H1 (cell line): ENCODE measurements at regions not wholly inside any gene's neighbourhood (a gene's known extent, or its start where the extent isn't known, plus 50 kb on each side); places are given as distances from the start of the nearest gene placed in this dataset.

Experiments used
- CTCF ChIA-PET: fragments of 300-600 bp; sonication (Branson Sonifier 250); formaldehyde crosslinking; loops from one replicate; lab custom pipeline; 2021; ENCODE audit not compliant: partially characterized antibody; lab: Charles Lee
- POLR2A ChIA-PET: fragments of 300-600 bp; sonication (Branson Sonifier 250); formaldehyde crosslinking; loops from one replicate; lab custom pipeline; 2021; ENCODE audit warnings: inconsistent platforms; ENCODE audit not compliant: partially characterized antibody; lab: Charles Lee
- DNase-seq, 2 experiments: peaks; one replicate each; pipeline versions ENCODE4 v3.0.0 to v3.0.0-alpha.2; 2010 to 2022; ENCODE audit warnings: low spot score in 2 of 2, low read depth in 1 of 2, mixed read lengths in 1 of 2
- FAIRE-seq: peaks from 2 replicates; lab custom pipeline; 2011; peaks lifted over from hg19 to GRCh38; lab: Jason Lieb, UNC
- H2AFZ ChIP-seq: 2 replicates; pipeline ENCODE4 v1.8.1; 2012; ENCODE audit warnings: low read length, inconsistent platforms
- H2AK5ac ChIP-seq: 2 replicates; pipeline ENCODE4 v1.6.1; 2013; ENCODE audit warnings: low read depth, low read length
- H2BK120ac ChIP-seq: replicated peaks from 2 replicates; pipeline ENCODE3; 2013; ENCODE audit warnings: low read depth, low read length, inconsistent platforms
- H2BK12ac ChIP-seq: 2 replicates; pipeline ENCODE4 v1.6.1; 2013; ENCODE audit warnings: low read depth, low read length
- H2BK15ac ChIP-seq: 2 replicates; pipeline ENCODE4 v1.6.1; 2013; ENCODE audit warnings: low read length
- H2BK20ac ChIP-seq: 2 replicates; pipeline ENCODE4 v1.6.1; 2013; ENCODE audit warnings: low read length
- H2BK5ac ChIP-seq: 2 replicates; pipeline ENCODE4 v1.6.1; 2013; ENCODE audit warnings: low read depth, low read length
- H3K14ac ChIP-seq: 2 replicates; pipeline ENCODE4 v1.6.1; 2013; ENCODE audit warnings: inconsistent platforms; ENCODE audit not compliant: insufficient read length
- H3K18ac ChIP-seq: 2 replicates; pipeline ENCODE4 v1.6.1; 2013; ENCODE audit warnings: low read length; ENCODE audit errors: extremely low read depth
- H3K23ac ChIP-seq: 2 replicates; pipeline ENCODE4 v1.6.1; 2013; ENCODE audit warnings: inconsistent platforms; ENCODE audit not compliant: insufficient read length
- H3K23me2 ChIP-seq: 2 replicates; pipeline ENCODE4 v1.6.1; 2013; ENCODE audit warnings: low read depth, low read length
- H3K27ac ChIP-seq: 2 replicates; pipeline ENCODE4 v1.6.1; 2011; ENCODE audit warnings: low read depth, low read length, inconsistent platforms
- H3K27me3 ChIP-seq, 4 experiments: replicated peaks in 1 of 4; 1 replicate in 1 of 4; 2 replicates in 3 of 4; pipeline versions ENCODE4 v1.6.1 to v1.8.1; 2011 to 2013; ENCODE audit warnings: low read length in 3 of 4, mild to moderate bottlenecking in 3 of 4, inconsistent platforms in 2 of 4, mixed read lengths in 2 of 4, moderate library complexity in 1 of 4; ENCODE audit not compliant: control insufficient read depth in 3 of 4, insufficient read depth in 3 of 4; ENCODE audit errors: extremely low read depth in 1 of 4
- H3K36me3 ChIP-seq, 4 experiments: 2 replicates each; pipeline versions ENCODE4 v1.6.1 to v1.8.1; 2011 to 2013; ENCODE audit warnings: mild to moderate bottlenecking in 4 of 4, low read length in 3 of 4, moderate library complexity in 2 of 4, control low read depth in 1 of 4, inconsistent platforms in 1 of 4; ENCODE audit not compliant: insufficient read depth in 4 of 4, control insufficient read depth in 2 of 4
- H3K4ac ChIP-seq: replicated peaks from 2 replicates; pipeline ENCODE3; 2013; ENCODE audit warnings: low read length, low read depth, mixed read lengths, inconsistent platforms; ENCODE audit not compliant: insufficient read length
- H3K4me1 ChIP-seq, 4 experiments: replicated peaks in 1 of 4; 1 replicate in 1 of 4; 2 replicates in 3 of 4; pipeline versions ENCODE4 v1.6.1 to v1.8.1; 2011 to 2013; ENCODE audit warnings: low read length in 3 of 4, inconsistent platforms in 2 of 4, mixed read lengths in 1 of 4; ENCODE audit not compliant: insufficient read depth in 4 of 4, control insufficient read depth in 3 of 4
- H3K4me2 ChIP-seq, 2 experiments: 2 replicates each; pipeline versions ENCODE4 v1.6.1 to v1.8.1; 2011 to 2013; ENCODE audit warnings: low read depth in 2 of 2, low read length in 2 of 2, control low read depth in 1 of 2, inconsistent platforms in 1 of 2, mild to moderate bottlenecking in 1 of 2; ENCODE audit not compliant: insufficient read depth in 1 of 2
- H3K4me3 ChIP-seq, 4 experiments: fragments of 200-600, 300-600 bp in 1 of 4; sonication (generic), shearing (Covaris generic), sonication (Bioruptor Twin) in 1 of 4; 2 replicates each; pipeline versions ENCODE4 v1.5.1 to v1.8.1; 2011 to 2016; ENCODE audit warnings: low read length in 4 of 4, low read depth in 3 of 4, control low read depth in 2 of 4, inconsistent platforms in 2 of 4, mild to moderate bottlenecking in 2 of 4, mixed read lengths in 1 of 4, moderate library complexity in 1 of 4; ENCODE audit not compliant: insufficient read depth in 2 of 4; ENCODE audit errors: extremely low read depth in 1 of 4
- H3K56ac ChIP-seq: replicated peaks from 2 replicates; pipeline ENCODE3; 2013; ENCODE audit warnings: low read depth, mild to moderate bottlenecking, mixed read lengths, low read length, inconsistent platforms; ENCODE audit not compliant: insufficient read length
- H3K79me1 ChIP-seq: 2 replicates; pipeline ENCODE4 v1.6.1; 2013; ENCODE audit warnings: low read depth, low read length, control low read depth
- H3K79me2 ChIP-seq, 2 experiments: 2 replicates each; pipeline versions ENCODE4 v1.6.1 to v1.8.1; 2012 to 2013; ENCODE audit warnings: low read length in 2 of 2, mild to moderate bottlenecking in 2 of 2, inconsistent platforms in 1 of 2; ENCODE audit not compliant: insufficient read depth in 2 of 2, control insufficient read depth in 1 of 2
- H3K9ac ChIP-seq, 4 experiments: replicated peaks in 1 of 4; 1 replicate in 1 of 4; 2 replicates in 3 of 4; pipeline versions ENCODE4 v1.6.1 to v1.8.1; 2011 to 2013; ENCODE audit warnings: low read depth in 3 of 4, low read length in 3 of 4, control low read depth in 2 of 4, mild to moderate bottlenecking in 2 of 4, moderate library complexity in 2 of 4, inconsistent platforms in 1 of 4; ENCODE audit errors: extremely low read depth in 1 of 4
- H3K9me3 ChIP-seq, 2 experiments: 2 replicates each; pipeline versions ENCODE4 v1.6.1 to v1.8.1; 2012 to 2013; ENCODE audit warnings: mild to moderate bottlenecking in 2 of 2, moderate library complexity in 2 of 2, control low read depth in 1 of 2, inconsistent platforms in 1 of 2, low read depth in 1 of 2, low read length in 1 of 2, mixed read lengths in 1 of 2; ENCODE audit not compliant: insufficient read depth in 2 of 2
- H4K20me1 ChIP-seq, 2 experiments: replicated peaks in 1 of 2; 2 replicates each; pipeline versions ENCODE3 to v1.8.1; 2011 to 2013; ENCODE audit warnings: inconsistent platforms in 2 of 2, low read length in 2 of 2, mild to moderate bottlenecking in 1 of 2; ENCODE audit not compliant: insufficient read depth in 2 of 2, control insufficient read depth in 1 of 2
- H4K5ac ChIP-seq: 2 replicates; pipeline ENCODE4 v1.6.1; 2013; ENCODE audit warnings: low read length, low read depth, mixed read lengths, inconsistent platforms; ENCODE audit not compliant: insufficient read length
- H4K8ac ChIP-seq: 2 replicates; pipeline ENCODE4 v1.8.0; 2013; ENCODE audit warnings: mild to moderate bottlenecking, moderate library complexity, low read length, inconsistent platforms; ENCODE audit not compliant: insufficient read depth; ENCODE audit errors: extremely low read depth
- H4K91ac ChIP-seq: replicated peaks from 2 replicates; pipeline ENCODE3; 2013; ENCODE audit warnings: low read length, mixed read lengths, inconsistent platforms; ENCODE audit not compliant: insufficient read length
- BCL11A ChIP-seq, 2 experiments: IDR thresholded peaks; one replicate each; pipeline ENCODE4 v1.6.1; 2011; ENCODE audit warnings: low read depth in 2 of 2, low read length in 2 of 2, mild to moderate bottlenecking in 2 of 2
- CBX8 ChIP-seq: fragments of 300-800, 300-1000 bp; sonication (generic); IDR thresholded peaks from 2 replicates; pipeline ENCODE4 v1.7.1; 2016; ENCODE audit warnings: low read depth, low read length, borderline replicate concordance
- CHD1 ChIP-seq: IDR thresholded peaks from 2 replicates; pipeline ENCODE4 v1.6.1; 2012; ENCODE audit warnings: low read depth, low read length, improper control_type of control experiment
- CHD2 ChIP-seq: IDR thresholded peaks from 2 replicates; pipeline ENCODE4 v1.6.1; 2012; ENCODE audit warnings: low read length, improper control_type of control experiment
- EP300 ChIP-seq, 2 experiments: IDR thresholded peaks; 1 replicate in 1 of 2; 2 replicates in 1 of 2; pipeline ENCODE4 v1.6.1; 2011 to 2012; ENCODE audit warnings: low read depth in 2 of 2, low read length in 2 of 2, mild to moderate bottlenecking in 2 of 2, borderline replicate concordance in 1 of 2, inconsistent platforms in 1 of 2, moderate library complexity in 1 of 2
- JUND ChIP-seq: IDR thresholded peaks from 2 replicates; pipeline ENCODE4 v1.6.1; 2011; ENCODE audit warnings: mild to moderate bottlenecking, improper control_type of control experiment, low read length
- KDM4A ChIP-seq: IDR thresholded peaks from one replicate; pipeline ENCODE4 v1.7.1; 2012; ENCODE audit warnings: low read depth, mild to moderate bottlenecking, moderate library complexity, low read length, inconsistent platforms; ENCODE audit not compliant: severe bottlenecking
- POLR2AphosphoS5 ChIP-seq: IDR thresholded peaks from 2 replicates; pipeline ENCODE4 v1.6.1; 2011; ENCODE audit warnings: low read depth, low read length
- RFX5 ChIP-seq: IDR thresholded peaks from 2 replicates; pipeline ENCODE4 v1.6.1; 2011; ENCODE audit warnings: low read depth, low read length, improper control_type of control experiment, borderline replicate concordance
- SAP30 ChIP-seq: fragments of 300-600 bp; sonication (generic); IDR thresholded peaks from 2 replicates; pipeline ENCODE4 v1.7.1; 2012; ENCODE audit warnings: low read length, moderate library complexity, mild to moderate bottlenecking, inconsistent platforms; ENCODE audit not compliant: insufficient read depth, insufficient replicate concordance
- SIRT6 ChIP-seq: IDR thresholded peaks from one replicate; pipeline ENCODE4 v1.7.1; 2012; ENCODE audit warnings: low read length, inconsistent platforms
- SIX5 ChIP-seq: IDR thresholded peaks from 2 replicates; pipeline ENCODE4 v1.6.1; 2011; ENCODE audit warnings: mild to moderate bottlenecking, low read depth, low read length
- SP1 ChIP-seq: IDR thresholded peaks from 2 replicates; pipeline ENCODE4 v1.6.1; 2011; ENCODE audit warnings: low read depth, low read length
- SP4 ChIP-seq: IDR thresholded peaks from 2 replicates; pipeline ENCODE4 v1.6.1; 2012; ENCODE audit warnings: low read length, inconsistent platforms
- SRF ChIP-seq: IDR thresholded peaks from 2 replicates; pipeline ENCODE4 v1.6.1; 2011; ENCODE audit warnings: mild to moderate bottlenecking, low read depth, low read length, moderate library complexity
- TEAD4 ChIP-seq: IDR thresholded peaks from 2 replicates; pipeline ENCODE4 v1.6.1; 2012; ENCODE audit warnings: low read depth, low read length, inconsistent platforms, mixed read lengths
- WGBS, 2 experiments: shearing (Covaris generic) in 1 of 2; methylation state at CpG; one replicate each; pipeline versions ENCODE4 v1.1.6 to v1.1.7; 2013 to 2015; ENCODE audit warnings: low lambda C conversion rate in 2 of 2, mixed read lengths in 2 of 2, inconsistent platforms in 1 of 2, low coverage in 1 of 2, missing lambda C conversion rate in 1 of 2; ENCODE audit not compliant: insufficient replicate concordance in 2 of 2, insufficient coverage in 1 of 2, insufficient read length in 1 of 2; ENCODE audit errors: extremely low coverage in 1 of 2, missing lambda C conversion rate in 1 of 2; 5-methylcytosine and 5-hydroxymethylcytosine counted together

DNA sequence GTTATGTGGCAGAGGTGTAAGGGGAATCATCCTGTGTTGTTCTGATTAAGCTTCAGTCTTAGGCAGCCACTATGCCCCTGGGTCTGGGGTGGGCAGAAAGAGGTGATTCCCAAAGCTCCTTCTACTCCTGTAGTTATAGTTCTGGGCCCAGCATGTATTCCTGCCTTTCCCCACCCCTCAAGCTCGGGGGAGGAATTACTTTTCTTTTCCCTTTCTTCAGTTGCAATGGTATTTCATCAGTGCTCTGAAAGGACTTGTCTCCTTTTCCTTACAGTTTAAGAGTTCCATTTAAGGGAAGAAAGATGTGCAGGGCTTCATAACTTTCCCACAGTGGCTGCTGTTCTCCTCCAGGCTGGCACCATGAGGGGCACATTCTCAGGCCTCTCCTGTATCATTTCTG is 94.2 kb downstream of the MTPAP start:
- POLR2A ChIA-PET, result no interaction called here
- DNase-seq (no peak), FAIRE-seq (no peak)
- no peaks in the 10 kb centered on the region for H3K79me1 ChIP-seq
- CTCF ChIA-PET, result interaction anchor here (1.4 kb wide), 1 partner anchor 14 kb away, joined by 6 read pairs; no protein-coding TSS in a partner anchor
- no peaks in the 10 kb centered on the region for H3K9me3 ChIP-seq
- no peak overlapping the region for H2BK20ac ChIP-seq
- H4K20me1 ChIP-seq, result no peaks in the 10 kb centered on the region
- no peak overlapping the region for H3K18ac ChIP-seq
- H3K14ac ChIP-seq, result no peak overlapping the region
- no peaks in the 10 kb centered on the region for H3K27me3 ChIP-seq
- H3K4me1 ChIP-seq, result no peaks in the 10 kb centered on the region
- no peak overlapping the region for H3K56ac ChIP-seq
- no peak overlapping the region for H2BK15ac ChIP-seq
- no peak overlapping the region for H3K9ac ChIP-seq
- 100% methylated on average over 1 of the region's 1 CpG; no CpG with 5 or more reads in 1 of the 2 experiments for WGBS, 2 experiments
- H4K5ac ChIP-seq, result no peak overlapping the region
- H2AFZ ChIP-seq, result no peak overlapping the region
- no peak overlapping the region for H3K27ac ChIP-seq
- H3K23me2 ChIP-seq, result no peaks in the 10 kb centered on the region
- H2BK12ac ChIP-seq, result no peak overlapping the region
- H3K23ac ChIP-seq, result no peak overlapping the region
- H2AK5ac ChIP-seq, result no peak overlapping the region
- no peak overlapping the region for H2BK5ac ChIP-seq
- no peak overlapping the region for H2BK120ac ChIP-seq
- no peaks in the 10 kb centered on the region for H3K79me2 ChIP-seq
- H4K8ac ChIP-seq, result no peak overlapping the region
- H3K4ac ChIP-seq, result no peak overlapping the region
- no peaks in the 10 kb centered on the region for H3K36me3 ChIP-seq
- no peak overlapping the region for H3K4me3 ChIP-seq
- H4K91ac ChIP-seq, result no peak overlapping the region
- H3K4me2 ChIP-seq, result no peak overlapping the region
- TF ChIP-seq TEAD4, result no peak
- no peak for TF ChIP-seq SRF
- no peak for TF ChIP-seq EP300 (IDR thresholded peaks at IDR 0.05; ENCODE audit: borderline replicate concordance in 1 of 2, low read depth in 2 of 2, low read length in 2 of 2)
- TF ChIP-seq SP4, result no peak
- TF ChIP-seq CHD2, result no peak
- no peak for TF ChIP-seq JUND
- TF ChIP-seq POLR2AphosphoS5, result no peak
- no peak for TF ChIP-seq SIRT6
- TF ChIP-seq RFX5, result no peak
- TF ChIP-seq KDM4A, result no peak
- TF ChIP-seq CHD1, result no peak
- TF ChIP-seq SAP30, result no peak
- no peak for TF ChIP-seq BCL11A (IDR thresholded peaks at IDR 0.05; ENCODE audit: low read depth in 2 of 2, low read length in 2 of 2)
- TF ChIP-seq SIX5, result no peak
- TF ChIP-seq SP1, result no peak
- TF ChIP-seq CBX8, result no peak
